Activated CD8-positive, alpha-beta T cell treated with anti-CD3 and anti-CD28 coated beads for 36 hours (primary cell): ENCODE measurements at regions not wholly inside any gene's neighbourhood (a gene's known extent, or its start where the extent isn't known, plus 50 kb on each side); places are given as distances from the start of the nearest gene placed in this dataset.
"Not testable (repeated sequence)": the region's sequence is repeated elsewhere in the genome, so short reads cannot be mapped to it uniquely, and the experiment has no call there.

Experiments used
- ATAC-seq: fragments of 200-7000 bp; cut with Tn5 transposase; one replicate; pipeline ENCODE4 v1.10.0; 2021; ENCODE audit warnings: mild to moderate bottlenecking, moderate library complexity
- CTCF ChIA-PET: fragments of 350-600 bp; sonication (Branson Sonifier 250); formaldehyde crosslinking; loops from one replicate; lab custom pipeline; 2021; ENCODE audit warnings: antibody characterized with exemption; lab: Charles Lee
- POLR2A ChIA-PET: fragments of 350-600 bp; sonication (Branson Sonifier 250); formaldehyde crosslinking; loops from one replicate; lab custom pipeline; 2021; ENCODE audit warnings: antibody characterized with exemption; lab: Charles Lee
- DNase-seq: peaks from one replicate; pipeline ENCODE4 v3.0.0-alpha.2; 2020
- H3K27ac Mint-ChIP-seq: one replicate; pipeline ENCODE4 v1.8.0; 2021; ENCODE audit warnings: mild to moderate bottlenecking, mixed read lengths
- H3K27me3 Mint-ChIP-seq: one replicate; pipeline ENCODE4 v1.8.0; 2021; ENCODE audit warnings: mixed read lengths
- H3K36me3 Mint-ChIP-seq: one replicate; pipeline ENCODE4 v1.8.0; 2021; ENCODE audit warnings: low read depth, mixed read lengths
- H3K4me1 Mint-ChIP-seq: one replicate; pipeline ENCODE4 v1.8.0; 2021; ENCODE audit warnings: low read depth, mixed read lengths
- H3K4me3 Mint-ChIP-seq: one replicate; pipeline ENCODE4 v1.8.0; 2021; ENCODE audit warnings: mild to moderate bottlenecking, moderate library complexity, mixed read lengths
- H3K9me3 Mint-ChIP-seq: one replicate; pipeline ENCODE4 v1.8.0; 2021; ENCODE audit warnings: mixed read lengths
- intact Hi-C: fragments of 100-400 bp; cut with micrococcal nuclease; formaldehyde crosslinking; loops from one replicate; pipeline ENCODE4 v1.10.0; 2022
- TF ChIP-seq, protein P1 (sequence below): fragments of 200-600 bp; IDR thresholded peaks from one replicate; pipeline ENCODE4 v1.8.0; 2022; ENCODE audit warnings: antibody characterized with exemption, mild to moderate bottlenecking

DNA sequence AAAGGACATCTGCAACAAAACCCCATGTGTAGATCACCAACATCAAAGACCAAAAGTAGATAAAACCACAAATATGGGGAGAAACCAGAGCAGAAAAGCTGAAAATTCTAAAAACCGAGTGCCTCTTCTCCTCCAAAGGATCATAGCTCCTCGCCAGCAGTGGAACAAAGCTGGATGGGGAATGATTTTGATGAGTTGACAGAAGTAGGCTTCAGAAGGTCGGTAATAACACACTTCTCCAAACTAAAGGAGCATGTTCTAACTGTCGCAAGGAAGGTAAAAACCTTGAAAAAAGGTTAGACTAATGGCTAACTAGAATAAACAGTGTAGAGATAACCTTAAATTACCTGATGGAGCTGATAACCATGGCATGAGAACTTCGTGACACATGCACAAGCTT is 109.9 kb upstream of the SYNCRIP start:
- no peaks in the 10 kb centered on the region for H3K9me3 Mint-ChIP-seq
- POLR2A ChIA-PET = no interaction called here
- ATAC-seq = no peak

DNA sequence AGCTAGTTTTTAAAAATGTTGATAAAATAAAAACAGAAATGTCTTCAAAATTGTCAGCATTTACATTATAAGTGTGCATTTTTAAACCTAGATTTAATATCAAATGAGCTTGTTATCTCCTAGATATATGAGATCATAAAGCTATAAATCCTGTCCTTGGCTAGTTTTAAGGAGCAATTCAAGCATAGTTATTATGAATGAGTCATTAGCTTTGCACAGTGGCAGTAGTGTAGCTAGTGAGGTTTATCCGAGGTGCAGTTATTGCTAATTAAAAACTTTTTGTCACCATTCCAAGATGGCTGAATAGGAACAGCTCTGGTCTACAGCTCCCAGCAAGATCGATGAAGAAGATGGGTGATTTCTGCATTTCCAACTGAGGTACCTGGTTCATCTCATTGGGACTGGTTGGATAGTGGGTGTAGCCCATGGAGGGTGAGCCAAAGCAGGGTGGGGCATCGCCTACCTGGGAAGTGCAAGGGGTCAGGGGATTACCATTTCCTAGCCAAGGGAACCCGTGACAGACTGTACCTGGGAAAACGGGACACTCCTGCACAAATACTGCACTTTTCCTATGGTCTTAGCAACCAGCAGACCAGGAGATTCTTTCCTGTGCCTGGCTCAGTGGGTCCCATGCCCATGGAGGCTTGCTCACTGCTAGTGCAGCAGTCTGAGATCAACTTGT is 108.8 kb upstream of the SYNCRIP start:
- H3K36me3 Mint-ChIP-seq = no peaks in the 10 kb centered on the region
- CTCF ChIA-PET = no interaction called here
- H3K4me1 Mint-ChIP-seq = no peaks in the 10 kb centered on the region
- ATAC-seq = no peak
- no peaks in the 10 kb centered on the region for H3K9me3 Mint-ChIP-seq
- POLR2A ChIA-PET = no interaction called here
- DNase-seq = no peak
- intact Hi-C loops = no loop called here
- TF ChIP-seq, protein P1, sequence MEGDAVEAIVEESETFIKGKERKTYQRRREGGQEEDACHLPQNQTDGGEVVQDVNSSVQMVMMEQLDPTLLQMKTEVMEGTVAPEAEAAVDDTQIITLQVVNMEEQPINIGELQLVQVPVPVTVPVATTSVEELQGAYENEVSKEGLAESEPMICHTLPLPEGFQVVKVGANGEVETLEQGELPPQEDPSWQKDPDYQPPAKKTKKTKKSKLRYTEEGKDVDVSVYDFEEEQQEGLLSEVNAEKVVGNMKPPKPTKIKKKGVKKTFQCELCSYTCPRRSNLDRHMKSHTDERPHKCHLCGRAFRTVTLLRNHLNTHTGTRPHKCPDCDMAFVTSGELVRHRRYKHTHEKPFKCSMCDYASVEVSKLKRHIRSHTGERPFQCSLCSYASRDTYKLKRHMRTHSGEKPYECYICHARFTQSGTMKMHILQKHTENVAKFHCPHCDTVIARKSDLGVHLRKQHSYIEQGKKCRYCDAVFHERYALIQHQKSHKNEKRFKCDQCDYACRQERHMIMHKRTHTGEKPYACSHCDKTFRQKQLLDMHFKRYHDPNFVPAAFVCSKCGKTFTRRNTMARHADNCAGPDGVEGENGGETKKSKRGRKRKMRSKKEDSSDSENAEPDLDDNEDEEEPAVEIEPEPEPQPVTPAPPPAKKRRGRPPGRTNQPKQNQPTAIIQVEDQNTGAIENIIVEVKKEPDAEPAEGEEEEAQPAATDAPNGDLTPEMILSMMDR = no peak
- H3K27ac Mint-ChIP-seq = no peak overlapping the region
- H3K27me3 Mint-ChIP-seq = peaks cover 11% of the 10 kb centered on the region
- no peak overlapping the region for H3K4me3 Mint-ChIP-seq

More for the DNA sequence above, 109.9 kb upstream of the SYNCRIP start:
- H3K4me1 Mint-ChIP-seq = no peaks in the 10 kb centered on the region
- CTCF ChIA-PET = no interaction called here
- H3K27ac Mint-ChIP-seq = no peak overlapping the region
- TF ChIP-seq, protein P1 = no peak
- peaks cover 11% of the 10 kb centered on the region for H3K27me3 Mint-ChIP-seq
- intact Hi-C loops = no loop called here
- no peak overlapping the region for H3K4me3 Mint-ChIP-seq
- DNase-seq = no peak
- H3K36me3 Mint-ChIP-seq = no peaks in the 10 kb centered on the region

DNA sequence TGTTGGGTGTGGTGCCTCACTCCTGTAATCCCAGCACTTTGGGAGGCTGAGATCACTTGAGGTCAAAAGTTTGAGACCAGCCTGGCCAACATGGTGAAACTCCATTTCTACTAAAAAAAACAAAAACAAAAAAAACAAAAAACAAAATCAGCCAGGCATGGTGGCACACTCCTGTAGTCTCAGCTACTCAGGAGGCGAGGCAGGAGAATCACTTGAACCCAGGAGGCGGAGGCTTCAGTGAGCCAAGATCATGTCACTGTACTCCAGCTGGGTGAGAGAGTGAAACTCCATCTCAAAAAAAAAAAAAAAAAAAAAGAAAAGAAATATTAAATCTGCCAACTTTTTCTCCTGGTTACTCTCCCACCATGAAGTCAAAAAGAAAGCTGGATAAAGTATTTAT is 107.5 kb upstream of the SYNCRIP start:
- H3K36me3 Mint-ChIP-seq, H3K27ac Mint-ChIP-seq, POLR2A ChIA-PET, CTCF ChIA-PET, ATAC-seq, H3K4me1 Mint-ChIP-seq, H3K4me3 Mint-ChIP-seq, DNase-seq, H3K9me3 Mint-ChIP-seq, intact Hi-C loops: not testable (repeated sequence)
- H3K27me3 Mint-ChIP-seq = peaks cover 11% of the 10 kb centered on the region

DNA sequence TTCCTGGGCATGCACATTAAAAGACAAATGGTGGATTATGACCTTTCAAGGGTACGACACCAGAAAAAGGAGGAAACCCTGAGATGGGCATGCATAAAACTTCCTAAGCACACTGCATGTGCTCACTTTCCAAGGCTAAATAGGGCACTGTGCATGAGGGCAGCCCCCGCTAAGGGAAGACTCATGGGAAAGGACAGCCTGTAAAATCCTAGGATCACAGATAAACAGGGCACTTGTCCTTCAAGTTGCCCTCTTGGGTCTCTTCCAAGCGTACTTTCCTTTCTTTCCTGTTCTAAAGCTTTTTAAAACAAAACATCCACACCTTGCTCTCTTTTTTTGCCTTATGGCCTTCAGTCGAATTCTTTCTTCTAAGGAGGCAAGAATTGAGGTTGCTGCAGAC is 106.5 kb upstream of the SYNCRIP start:
- TF ChIP-seq, protein P1 = no peak
- Mint-ChIP-seq H3K27me3 (peaks cover 11% of the 10 kb centered on the region), H3K4me1 (no peaks in the 10 kb centered on the region), H3K4me3 (no peak overlapping the region), H3K27ac (no peak overlapping the region), H3K9me3 (no peaks in the 10 kb centered on the region), H3K36me3 (no peaks in the 10 kb centered on the region)
- ChIA-PET CTCF (no interaction called here), POLR2A (no interaction called here)
- no peak for DNase-seq
- no peak for ATAC-seq
- intact Hi-C loops = no loop called here

DNA sequence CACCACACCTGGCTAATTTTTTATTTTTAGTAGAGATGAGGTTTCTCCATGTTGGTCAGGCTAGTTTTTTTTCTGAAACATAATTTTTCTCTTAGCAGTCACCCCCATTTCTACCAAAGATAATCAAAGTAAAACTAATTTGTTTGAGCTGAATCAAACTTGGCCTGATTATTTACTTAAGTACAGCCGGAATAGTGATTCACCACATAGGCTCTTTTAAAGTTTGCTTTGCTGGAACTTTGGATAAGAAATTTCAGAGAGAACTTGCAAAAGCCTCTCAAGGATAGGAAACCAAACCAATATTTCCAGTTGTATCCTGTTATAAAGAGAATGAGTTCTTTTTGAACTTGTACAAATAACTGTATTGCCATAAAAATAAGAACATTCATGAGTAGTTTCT is 105.0 kb upstream of the SYNCRIP start:
- no peak for ATAC-seq
- CTCF ChIA-PET = no interaction called here

More for the DNA sequence above, 105.0 kb upstream of the SYNCRIP start:
- POLR2A ChIA-PET = no interaction called here
- Mint-ChIP-seq H3K27ac (no peak overlapping the region), H3K9me3 (no peaks in the 10 kb centered on the region), H3K36me3 (no peaks in the 10 kb centered on the region), H3K27me3 (peaks cover 8% of the 10 kb centered on the region), H3K4me1 (no peaks in the 10 kb centered on the region), H3K4me3 (no peak overlapping the region)
- DNase-seq = no peak
- intact Hi-C loops = no loop called here
- TF ChIP-seq, protein P1 = no peak
